GM12874 (cell line): ENCODE measurements at regions not wholly inside any gene's neighbourhood (a gene's known extent, or its start where the extent isn't known, plus 50 kb on each side); places are given as distances from the start of the nearest gene placed in this dataset.

Source experiments
- CTCF ChIP-seq: IDR thresholded peaks from 2 replicates; pipeline ENCODE4 v1.5.1; 2011; ENCODE audit warnings: low read depth, mild to moderate bottlenecking, control low read depth, low read length, moderate library complexity; ENCODE audit not compliant: insufficient read depth

- TF ChIP-seq CTCF = no peak
Measured at GRCh38 chr2:22035361-22035830, 911.6 kb downstream of the TDRD15 start.

- TF ChIP-seq CTCF = no peak
Measured at GRCh38 chr2:22037274-22037673, 913.5 kb downstream of the TDRD15 start.

GRCh38 chr2:22043784-22044183, 920.0 kb downstream of the TDRD15 start:
- TF ChIP-seq CTCF = no peak

GRCh38 chr2:22055784-22056620, 932.2 kb downstream of the TDRD15 start:
- no peak for TF ChIP-seq CTCF

- no peak for TF ChIP-seq CTCF
Measured at GRCh38 chr2:22056621-22057132, 932.9 kb downstream of the TDRD15 start.

GRCh38 chr2:22062679-22063078, 938.9 kb downstream of the TDRD15 start:
- no peak for TF ChIP-seq CTCF

- TF ChIP-seq CTCF = no peak
Measured at GRCh38 chr2:22076454-22076853, 952.7 kb downstream of the TDRD15 start.
